Caco-2 (cell line): ENCODE measurements at regions not wholly inside any gene's neighbourhood (a gene's known extent, or its start where the extent isn't known, plus 50 kb on each side); places are given as distances from the start of the nearest gene placed in this dataset.
"Not testable (repeated sequence)": the region's sequence is repeated elsewhere in the genome, so short reads cannot be mapped to it uniquely, and the experiment has no call there.

Source experiments
- BruUV-seq: library from RNA; stranded (reverse); fragments of 400-500 nt; replicated peaks from 2 replicates; lab custom pipeline; 2021; lab: Mats Ljungman, UMichigan
- CTCF ChIA-PET: fragments of 300-600 bp; sonication (Branson Sonifier 250); formaldehyde crosslinking; loops from one replicate; lab custom pipeline; 2022; ENCODE audit warnings: antibody characterized with exemption; lab: Charles Lee
- POLR2A ChIA-PET: fragments of 300-600 bp; sonication (Branson Sonifier 250); formaldehyde crosslinking; loops from one replicate; lab custom pipeline; 2022; ENCODE audit warnings: antibody characterized with exemption; lab: Charles Lee
- DNase-seq, 2 experiments: peaks; one replicate each; pipeline versions ENCODE4 v3.0.0 to v3.0.0-alpha.2; 2020 to 2022
- H3K27me3 ChIP-seq: replicated peaks from 2 replicates; pipeline ENCODE4 v1.6.0; 2011; ENCODE audit warnings: low read length; ENCODE audit not compliant: control insufficient read depth, insufficient read depth
- H3K36me3 ChIP-seq: 2 replicates; pipeline ENCODE4 v1.5.1; 2011; ENCODE audit warnings: low read length; ENCODE audit not compliant: control insufficient read depth, insufficient read depth
- H3K4me1 ChIP-seq: fragments of 250-450 bp; sonication (Bioruptor Pico); 2 replicates; pipeline ENCODE4 v1.5.1; 2020; ENCODE audit warnings: mild to moderate bottlenecking
- H3K4me3 ChIP-seq: 2 replicates; pipeline ENCODE4 v1.5.1; 2011; ENCODE audit warnings: low read depth, mild to moderate bottlenecking, control low read depth, low read length
- H3K9me3 ChIP-seq: fragments of 250-450 bp; sonication (Bioruptor Pico); 2 replicates; pipeline ENCODE4 v1.5.1; 2020; ENCODE audit warnings: mild to moderate bottlenecking, moderate library complexity
- H3K27ac Mint-ChIP-seq: one replicate; pipeline ENCODE4 v1.8.0; 2022; ENCODE audit warnings: mixed read lengths; ENCODE audit not compliant: unreplicated experiment
- H3K27me3 Mint-ChIP-seq: one replicate; pipeline ENCODE4 v1.8.0; 2022; ENCODE audit warnings: mixed read lengths; ENCODE audit not compliant: insufficient read depth, unreplicated experiment
- H3K36me3 Mint-ChIP-seq: one replicate; pipeline ENCODE4 v1.8.0; 2022; ENCODE audit warnings: mild to moderate bottlenecking, mixed read lengths; ENCODE audit not compliant: insufficient read depth, unreplicated experiment
- H3K4me1 Mint-ChIP-seq: one replicate; pipeline ENCODE4 v1.8.0; 2022; ENCODE audit warnings: low read depth, mixed read lengths; ENCODE audit not compliant: unreplicated experiment
- H3K4me3 Mint-ChIP-seq: one replicate; pipeline ENCODE4 v1.8.0; 2022; ENCODE audit warnings: mild to moderate bottlenecking, moderate library complexity, mixed read lengths; ENCODE audit not compliant: unreplicated experiment
- H3K9me3 Mint-ChIP-seq: one replicate; pipeline ENCODE4 v1.8.0; 2022; ENCODE audit warnings: mixed read lengths; ENCODE audit not compliant: unreplicated experiment
- CTCF ChIP-seq, 2 experiments: fragments of 200-600 bp in 1 of 2; IDR thresholded peaks; 1 replicate in 1 of 2; 2 replicates in 1 of 2; pipeline versions ENCODE4 v1.5.1 to v1.8.0; 2011 to 2022; ENCODE audit warnings: antibody characterized with exemption in 1 of 2, control low read depth in 1 of 2, inconsistent platforms in 1 of 2, low read depth in 1 of 2, low read length in 1 of 2, mild to moderate bottlenecking in 1 of 2, moderate library complexity in 1 of 2; ENCODE audit not compliant: insufficient read depth in 1 of 2, severe bottlenecking in 1 of 2, unreplicated experiment in 1 of 2
- intact Hi-C: fragments of 100-400 bp; cut with micrococcal nuclease; formaldehyde crosslinking; loops from one replicate; pipeline ENCODE4 v1.10.0; 2022; ENCODE audit not compliant: unreplicated experiment

DNA sequence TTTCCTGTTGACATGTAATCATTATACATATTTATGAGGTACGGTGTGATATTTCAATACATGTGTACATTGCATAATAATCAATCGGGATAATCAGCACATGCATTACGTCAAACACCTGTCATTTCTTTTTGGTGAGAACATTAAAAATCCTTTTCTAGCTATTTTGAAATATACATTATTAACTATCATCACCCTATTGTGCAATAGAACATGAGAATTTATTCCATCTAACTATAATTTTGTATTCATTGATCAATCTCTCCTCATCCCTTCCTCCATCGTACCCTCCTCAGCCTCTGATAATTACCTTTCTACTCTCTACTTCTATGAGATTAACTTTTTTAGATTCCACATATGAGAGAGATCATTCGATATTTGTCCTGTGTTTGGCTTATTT lies 170.9 kb upstream of the GHR start:
- Mint-ChIP-seq H3K27me3 (no peaks in the 10 kb centered on the region), H3K27ac (no peak overlapping the region), H3K9me3 (no peaks in the 10 kb centered on the region), H3K4me3 (no peak overlapping the region), H3K4me1 (no peaks in the 10 kb centered on the region), H3K36me3 (no peaks in the 10 kb centered on the region)
- no peak overlapping the region for H3K4me3 ChIP-seq
- ChIA-PET POLR2A (no interaction called here), CTCF (no interaction called here)
- H3K9me3 ChIP-seq, result no peaks in the 10 kb centered on the region
- H3K4me1 ChIP-seq, result no peaks in the 10 kb centered on the region
- no peak for DNase-seq
- intact Hi-C loops, result no loop called here
- TF ChIP-seq CTCF (IDR thresholded peaks at IDR 0.05; ENCODE audit: insufficient read depth in 1 of 2, low read depth in 1 of 2, low read length in 1 of 2, severe bottlenecking in 1 of 2, unreplicated experiment in 1 of 2), result no peak
- no peaks in the 10 kb centered on the region; the same call in 1 of the 2 replicates for H3K27me3 ChIP-seq
- no TSS peak for BruUV-seq
- no peaks in the 10 kb centered on the region for H3K36me3 ChIP-seq

- H3K4me1 ChIP-seq, CTCF ChIA-PET, H3K27me3 Mint-ChIP-seq, H3K36me3 Mint-ChIP-seq, H3K27ac Mint-ChIP-seq, H3K4me3 Mint-ChIP-seq, H3K27me3 ChIP-seq, H3K4me1 Mint-ChIP-seq, BruUV-seq, DNase-seq, H3K9me3 Mint-ChIP-seq, intact Hi-C loops, H3K9me3 ChIP-seq, POLR2A ChIA-PET, H3K4me3 ChIP-seq, H3K36me3 ChIP-seq: not testable (repeated sequence)
Observed at GRCh38 chr5:42259914-42260313, 163.3 kb upstream of the GHR start.

DNA sequence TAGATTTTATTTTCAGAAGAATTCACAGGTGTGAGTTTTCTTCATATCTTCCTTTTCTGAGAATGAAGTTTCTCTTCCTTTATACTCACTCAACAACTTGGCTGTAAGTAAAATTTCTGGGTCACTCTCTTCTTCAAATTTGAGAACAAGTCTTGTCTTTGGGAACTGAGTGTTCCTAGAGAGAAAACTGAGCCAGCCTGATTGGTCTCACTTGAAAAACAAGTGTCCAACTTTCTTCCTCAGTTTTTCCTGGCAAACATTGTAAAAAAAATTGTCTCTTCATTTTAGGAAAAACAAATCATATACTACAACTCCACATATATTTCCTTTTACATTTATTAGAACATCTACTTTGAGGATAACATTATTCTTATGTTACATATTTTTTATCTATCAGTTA lies 156.1 kb upstream of the GHR start:
- intact Hi-C loops, result no loop called here

DNA sequence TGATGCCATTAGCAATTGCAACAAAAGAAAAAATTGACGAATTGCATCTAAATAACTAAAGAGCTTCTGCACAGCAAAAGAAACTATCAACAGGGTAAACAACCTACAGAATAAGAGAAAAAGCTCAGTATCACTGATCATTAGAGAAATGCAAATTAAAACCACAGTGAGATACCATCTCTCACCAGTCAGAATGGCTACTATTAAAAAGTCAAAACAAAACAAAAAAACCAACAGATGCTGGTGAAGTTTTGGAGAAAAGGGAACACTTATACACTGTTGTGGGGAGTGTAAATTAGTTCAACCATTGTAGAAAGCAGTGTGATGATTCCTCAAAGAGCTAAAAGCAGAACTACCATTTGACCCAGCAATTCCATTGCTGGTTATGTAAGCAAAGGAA lies 155.1 kb upstream of the GHR start:
- H3K4me1 ChIP-seq, H3K36me3 ChIP-seq, H3K9me3 ChIP-seq, BruUV-seq, CTCF ChIA-PET, DNase-seq, H3K4me3 Mint-ChIP-seq, H3K27me3 Mint-ChIP-seq, H3K27me3 ChIP-seq, POLR2A ChIA-PET, intact Hi-C loops, H3K4me1 Mint-ChIP-seq, H3K9me3 Mint-ChIP-seq, H3K36me3 Mint-ChIP-seq, H3K27ac Mint-ChIP-seq, H3K4me3 ChIP-seq: not testable (repeated sequence)

More for the DNA sequence above, 156.1 kb upstream of the GHR start:
- TF ChIP-seq CTCF (IDR thresholded peaks at IDR 0.05; ENCODE audit: insufficient read depth in 1 of 2, low read depth in 1 of 2, low read length in 1 of 2, severe bottlenecking in 1 of 2, unreplicated experiment in 1 of 2), result no peak
- H3K4me1 ChIP-seq, result no peaks in the 10 kb centered on the region
- no peaks in the 10 kb centered on the region for H3K36me3 Mint-ChIP-seq
- no peaks in the 10 kb centered on the region for H3K4me1 Mint-ChIP-seq
- no TSS peak for BruUV-seq
- H3K4me3 Mint-ChIP-seq, result no peak overlapping the region
- H3K27ac Mint-ChIP-seq, result no peak overlapping the region
- no peaks in the 10 kb centered on the region for H3K27me3 Mint-ChIP-seq
- DNase-seq, result no peak
- no peaks in the 10 kb centered on the region for H3K9me3 ChIP-seq
- no peaks in the 10 kb centered on the region for H3K9me3 Mint-ChIP-seq
- no peaks in the 10 kb centered on the region for H3K27me3 ChIP-seq
- no peaks in the 10 kb centered on the region for H3K36me3 ChIP-seq
- H3K4me3 ChIP-seq, result no peak overlapping the region
- POLR2A ChIA-PET, result no interaction called here
- CTCF ChIA-PET, result no interaction called here
